ENCODE measurements at regions not wholly inside any gene's neighbourhood (a gene's known extent, or its start where the extent isn't known, plus 50 kb on each side); places are given as distances from the start of the nearest gene placed in this dataset.

- TF ChIP-seq CTCF (IDR thresholded peaks at IDR 0.05) (no peak), EZH2 (IDR thresholded peaks at IDR 0.05; ENCODE audit: borderline replicate concordance, insufficient read depth, low read depth, low read length, poor library complexity, severe bottlenecking) (no peak)
Observed at GRCh38 chr20:12777016-12777415, 231.8 kb upstream of the SPTLC3 start.

Data from B cell (primary cell).